ENCODE measurements at regions not wholly inside any gene's neighbourhood (a gene's known extent, or its start where the extent isn't known, plus 50 kb on each side); places are given as distances from the start of the nearest gene placed in this dataset.

- DNase-seq, result no peak
- Histone ChIP-seq H3K9me3 (no peaks in the 10 kb centered on the region), H3K27ac (no peak overlapping the region), H3K27me3 (no peaks in the 10 kb centered on the region), H3K4me1 (no peaks in the 10 kb centered on the region), H3K4me3 (no peak overlapping the region), H3K36me3 (no peaks in the 10 kb centered on the region)
- no peak for TF ChIP-seq POLR2A (IDR thresholded peaks at IDR 0.05)
- TF ChIP-seq, protein P1, sequence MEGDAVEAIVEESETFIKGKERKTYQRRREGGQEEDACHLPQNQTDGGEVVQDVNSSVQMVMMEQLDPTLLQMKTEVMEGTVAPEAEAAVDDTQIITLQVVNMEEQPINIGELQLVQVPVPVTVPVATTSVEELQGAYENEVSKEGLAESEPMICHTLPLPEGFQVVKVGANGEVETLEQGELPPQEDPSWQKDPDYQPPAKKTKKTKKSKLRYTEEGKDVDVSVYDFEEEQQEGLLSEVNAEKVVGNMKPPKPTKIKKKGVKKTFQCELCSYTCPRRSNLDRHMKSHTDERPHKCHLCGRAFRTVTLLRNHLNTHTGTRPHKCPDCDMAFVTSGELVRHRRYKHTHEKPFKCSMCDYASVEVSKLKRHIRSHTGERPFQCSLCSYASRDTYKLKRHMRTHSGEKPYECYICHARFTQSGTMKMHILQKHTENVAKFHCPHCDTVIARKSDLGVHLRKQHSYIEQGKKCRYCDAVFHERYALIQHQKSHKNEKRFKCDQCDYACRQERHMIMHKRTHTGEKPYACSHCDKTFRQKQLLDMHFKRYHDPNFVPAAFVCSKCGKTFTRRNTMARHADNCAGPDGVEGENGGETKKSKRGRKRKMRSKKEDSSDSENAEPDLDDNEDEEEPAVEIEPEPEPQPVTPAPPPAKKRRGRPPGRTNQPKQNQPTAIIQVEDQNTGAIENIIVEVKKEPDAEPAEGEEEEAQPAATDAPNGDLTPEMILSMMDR (IDR thresholded peaks at IDR 0.05), result no peak
- intact Hi-C loops (cut with DNase I; ENCODE audit: low total_unique reads), result no loop called here
Measured at GRCh38 chr1:212500983-212501382, 68.3 kb downstream of the NENF start.

- H3K27me3 ChIP-seq, result no peaks in the 10 kb centered on the region
- H3K36me3 ChIP-seq, result no peaks in the 10 kb centered on the region
- no peak for DNase-seq
- H3K9me3 ChIP-seq, result no peaks in the 10 kb centered on the region
- intact Hi-C loops (cut with DNase I; ENCODE audit: low total_unique reads), result no loop called here
- H3K4me3 ChIP-seq, result no peak overlapping the region
- no peak overlapping the region for H3K27ac ChIP-seq
- TF ChIP-seq POLR2A (IDR thresholded peaks at IDR 0.05), result no peak
- TF ChIP-seq, protein P1 (IDR thresholded peaks at IDR 0.05), result no peak
- H3K4me1 ChIP-seq, result no peaks in the 10 kb centered on the region
Measured at GRCh38 chr1:212503714-212504113, 71.0 kb downstream of the NENF start.

DNA sequence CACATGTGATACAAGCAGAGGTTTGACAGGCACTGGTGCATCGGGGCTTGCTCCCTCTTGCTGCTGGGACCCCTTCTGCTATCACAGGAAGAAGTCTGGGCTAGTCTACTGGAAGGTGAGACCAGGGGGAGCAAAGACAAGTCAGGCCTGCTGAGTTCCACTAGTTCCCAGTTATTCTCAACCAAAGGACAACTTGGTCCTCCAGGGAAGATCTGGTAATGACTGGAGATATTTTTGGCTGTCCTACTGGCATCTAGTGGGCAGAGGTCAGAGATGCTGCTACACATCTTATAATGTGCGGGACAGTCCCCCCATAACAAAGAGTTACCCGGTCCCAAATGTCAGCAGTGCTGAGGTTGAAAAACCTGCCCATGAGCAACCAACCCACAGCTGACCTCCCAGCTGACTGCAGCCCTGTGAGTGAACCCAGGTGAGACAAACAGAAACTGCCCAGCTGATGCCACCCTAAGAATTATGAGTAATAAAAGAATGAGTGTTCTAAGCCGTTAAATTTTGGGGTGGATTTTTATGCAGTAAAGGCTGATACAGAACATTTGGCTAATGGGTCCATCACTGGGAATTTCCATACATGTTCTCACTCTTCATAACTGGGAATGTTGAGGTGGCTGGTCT lies 71.6 kb downstream of the NENF start:
- TF ChIP-seq, protein P1 (IDR thresholded peaks at IDR 0.05), result no peak
- TF ChIP-seq POLR2A (IDR thresholded peaks at IDR 0.05), result no peak
- H3K36me3 ChIP-seq, result no peaks in the 10 kb centered on the region
- DNase-seq, result no peak
- no peak overlapping the region for H3K27ac ChIP-seq
- no peaks in the 10 kb centered on the region for H3K27me3 ChIP-seq
- intact Hi-C loops (cut with DNase I; ENCODE audit: low total_unique reads), result no loop called here
- no peak overlapping the region for H3K4me3 ChIP-seq
- no peaks in the 10 kb centered on the region for H3K4me1 ChIP-seq
- H3K9me3 ChIP-seq, result no peaks in the 10 kb centered on the region

DNA sequence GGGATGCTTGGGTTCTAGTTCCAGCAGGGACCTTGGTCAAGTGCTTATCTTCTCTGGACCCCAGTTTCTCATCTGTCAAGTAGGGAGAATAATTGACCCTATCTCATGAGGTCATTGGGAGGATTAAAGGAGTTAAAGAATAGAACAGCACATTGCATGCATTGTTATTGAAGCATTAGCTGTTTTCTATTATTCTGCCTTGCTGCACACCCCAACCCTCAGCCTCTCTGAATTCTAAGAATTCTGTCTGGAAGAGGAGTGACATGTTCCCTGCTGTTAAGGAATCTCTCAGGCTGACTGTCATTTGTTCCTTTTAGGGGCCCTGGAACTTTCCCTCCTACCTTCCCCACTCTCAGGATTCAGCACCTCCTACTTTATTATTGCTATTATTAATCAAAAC lies 73.9 kb downstream of the NENF start:
- Histone ChIP-seq H3K27ac (no peak overlapping the region), H3K36me3 (no peaks in the 10 kb centered on the region), H3K4me1 (no peaks in the 10 kb centered on the region), H3K4me3 (no peak overlapping the region), H3K9me3 (no peaks in the 10 kb centered on the region), H3K27me3 (no peaks in the 10 kb centered on the region)
- intact Hi-C loops (cut with DNase I; ENCODE audit: low total_unique reads), result no loop called here
- no peak for DNase-seq
- TF ChIP-seq POLR2A (IDR thresholded peaks at IDR 0.05), result no peak
- TF ChIP-seq, protein P1 (IDR thresholded peaks at IDR 0.05), result no peak

DNA sequence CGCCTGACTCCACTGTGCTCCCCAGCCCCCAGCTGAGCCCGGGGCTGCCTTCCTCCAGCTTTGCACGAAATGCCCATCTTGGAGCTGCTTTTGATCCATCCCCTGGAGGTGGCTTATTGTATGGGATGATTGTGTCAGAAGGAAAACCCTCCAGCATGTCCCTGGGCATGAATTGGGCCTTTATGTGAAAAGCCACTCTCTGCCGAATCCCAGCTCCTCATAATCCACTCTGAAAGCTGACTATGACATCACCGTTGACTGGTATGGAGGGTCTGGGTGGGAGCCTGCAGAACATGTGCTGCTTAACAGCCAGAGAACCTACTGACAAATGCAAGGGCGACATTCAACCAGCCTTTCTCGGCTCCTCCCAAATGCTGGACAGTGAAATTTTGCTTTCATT lies 74.6 kb downstream of the NENF start:
- no peaks in the 10 kb centered on the region for H3K9me3 ChIP-seq
- no peak overlapping the region for H3K4me3 ChIP-seq
- intact Hi-C loops (cut with DNase I; ENCODE audit: low total_unique reads), result no loop called here
- H3K36me3 ChIP-seq, result no peaks in the 10 kb centered on the region
- TF ChIP-seq, protein P1 (IDR thresholded peaks at IDR 0.05), result no peak
- no peak for TF ChIP-seq POLR2A (IDR thresholded peaks at IDR 0.05)
- H3K27me3 ChIP-seq, result no peaks in the 10 kb centered on the region
- no peak for DNase-seq
- no peak overlapping the region for H3K27ac ChIP-seq
- no peaks in the 10 kb centered on the region for H3K4me1 ChIP-seq

Measured in uterus (tissue), 3 donors.